ENCODE measurements at regions not wholly inside any gene's neighbourhood (a gene's known extent, or its start where the extent isn't known, plus 50 kb on each side); places are given as distances from the start of the nearest gene placed in this dataset.

GRCh38 chr1:184272175-184272866 is 114.5 kb upstream of the C1orf21 start (continued):
- TF ChIP-seq TRIM22 (IDR thresholded peaks at IDR 0.05) (no peak), ZMYM2 (CRISPR knock-in tag; IDR thresholded peaks at IDR 0.05) (no peak)

- H2AFZ ChIP-seq (ENCODE audit: low read length), result no peak overlapping the region
- no peaks in the 10 kb centered on the region; a peak in 1 of 5 replicates for H3K27me3 ChIP-seq (ENCODE audit: control insufficient read depth in 1 of 2, insufficient read depth in 2 of 2, low read length in 2 of 2)
- no peak overlapping the region for H3K9ac ChIP-seq (ENCODE audit: insufficient read depth, low read depth, low read length)
- DNase-seq (ENCODE audit: low spot score), result no peak
- H3K4me3 ChIP-seq (replicated peaks in 1 of 3; ENCODE audit: insufficient read depth in 1 of 3, low read depth in 2 of 3, low read length in 3 of 3), result no peak overlapping the region
- H3K4me2 ChIP-seq (ENCODE audit: low read depth, low read length), result no peak overlapping the region
- H3K27ac ChIP-seq (ENCODE audit: extremely low read length, insufficient read depth, low read length), result no peak overlapping the region
- ChIA-PET POLR2A (no interaction called here), CTCF (ENCODE audit: low intra/inter-chr PET ratio, low total read pairs) (no interaction called here)
- BruUV-seq (replicated peaks), result no TSS peak
- H3K9me3 ChIP-seq (ENCODE audit: low read length), result no peaks in the 10 kb centered on the region
- intact Hi-C loops (cut with micrococcal nuclease; ENCODE audit: unreplicated experiment), result no loop called here
- H3K79me2 ChIP-seq (ENCODE audit: insufficient read depth, low read length), result no peaks in the 10 kb centered on the region
- in situ Hi-C loops (cut with HindIII; ENCODE audit: extremely low pct_ligation_motif_present, low pct_unique_long_range_greater_than_20kb), result no loop called here
- no peak for FAIRE-seq
- no peaks in the 10 kb centered on the region for H3K4me1 ChIP-seq (ENCODE audit: insufficient read depth, low read length)
- TF ChIP-seq ZNF879 (CRISPR knock-in tag; IDR thresholded peaks at IDR 0.05) (no peak), ZNF34 (CRISPR knock-in tag; IDR thresholded peaks at IDR 0.05; ENCODE audit: borderline replicate concordance) (no peak), JUND (CRISPR knock-in tag; IDR thresholded peaks at IDR 0.05) (no peak), ERF (CRISPR knock-in tag; IDR thresholded peaks at IDR 0.05) (no peak), ZNF547 (CRISPR knock-in tag; IDR thresholded peaks at IDR 0.05) (no peak), POLR2AphosphoS2 (IDR thresholded peaks at IDR 0.05; ENCODE audit: low read depth, low read length) (no peak), ZNF501 (CRISPR knock-in tag; IDR thresholded peaks at IDR 0.05) (no peak), MYPOP (CRISPR knock-in tag; IDR thresholded peaks at IDR 0.05) (no peak)
- 0% methylated on average over 3 of the region's 3 CpGs for WGBS (ENCODE audit: low lambda C conversion rate)
- H4K20me1 ChIP-seq (ENCODE audit: insufficient read depth, low read length), result no peaks in the 10 kb centered on the region
- ATAC-seq, result no peak
- H3K36me3 ChIP-seq (replicated peaks in 1 of 2; ENCODE audit: control insufficient read depth in 1 of 2, insufficient read depth in 2 of 2, low read length in 2 of 2), result no peaks in the 10 kb centered on the region
Observed at GRCh38 chr1:184276416-184276815, 110.4 kb upstream of the C1orf21 start.
